OCI-LY1 (cell line): ENCODE measurements at regions not wholly inside any gene's neighbourhood (a gene's known extent, or its start where the extent isn't known, plus 50 kb on each side); places are given as distances from the start of the nearest gene placed in this dataset.

Experiments used
- H2AFZ ChIP-seq: fragments of 200-600 bp; sonication (generic), shearing (Covaris generic); 2 replicates; pipeline ENCODE4 v1.6.0; 2014; ENCODE audit warnings: antibody characterized with exemption, mild to moderate bottlenecking, low read length
- H3F3A ChIP-seq: fragments of 200-600 bp; sonication (generic), shearing (Covaris generic); 2 replicates; pipeline ENCODE4 v1.6.0; 2014; ENCODE audit warnings: mild to moderate bottlenecking, antibody characterized with exemption, low read length, moderate library complexity; ENCODE audit not compliant: insufficient read depth
- H3K27ac ChIP-seq: fragments of 200-600 bp; sonication (generic); 2 replicates; pipeline ENCODE4 v1.5.1; 2014; ENCODE audit warnings: low read length, mixed run types, mild to moderate bottlenecking, low read depth; ENCODE audit not compliant: poor library complexity, severe bottlenecking
- H3K27me3 ChIP-seq: fragments of 200-600 bp; sonication (generic); 2 replicates; pipeline ENCODE4 v1.6.0; 2014; ENCODE audit warnings: antibody characterized with exemption, mild to moderate bottlenecking, low read length, moderate library complexity; ENCODE audit not compliant: insufficient read depth
- H3K36me3 ChIP-seq: fragments of 200-600 bp; sonication (generic); 2 replicates; pipeline ENCODE4 v1.6.1; 2014; ENCODE audit warnings: mild to moderate bottlenecking, antibody characterized with exemption, low read length, moderate library complexity, mixed read lengths; ENCODE audit not compliant: insufficient read depth
- H3K4me1 ChIP-seq: fragments of 200-600 bp; sonication (generic); 2 replicates; pipeline ENCODE4 v1.5.1; 2014; ENCODE audit warnings: mild to moderate bottlenecking, low read length, moderate library complexity; ENCODE audit not compliant: insufficient read depth, severe bottlenecking
- H3K4me2 ChIP-seq: fragments of 200-600 bp; sonication (generic), shearing (Covaris generic); 2 replicates; pipeline ENCODE4 v1.6.1; 2014; ENCODE audit warnings: low read length
- H3K4me3 ChIP-seq: fragments of 200-600 bp; sonication (generic); 2 replicates; pipeline ENCODE4 v1.5.1; 2014; ENCODE audit warnings: low read length, low read depth, mild to moderate bottlenecking, mixed read lengths; ENCODE audit not compliant: poor library complexity, severe bottlenecking
- H3K79me2 ChIP-seq: fragments of 200-600 bp; shearing (Covaris generic); 2 replicates; pipeline ENCODE4 v1.6.1; 2016; ENCODE audit warnings: mixed run types, low read length, mixed read lengths; ENCODE audit not compliant: insufficient read depth
- H3K9ac ChIP-seq: fragments of 200-600 bp; sonication (generic), shearing (Covaris generic); 2 replicates; pipeline ENCODE4 v1.6.1; 2014; ENCODE audit warnings: mild to moderate bottlenecking, low read length, mixed read lengths
- H3K9me2 ChIP-seq: fragments of 200-600 bp; sonication (generic), shearing (Covaris generic); 2 replicates; pipeline ENCODE4 v1.6.1; 2014; ENCODE audit warnings: low read depth, mild to moderate bottlenecking, low read length, mixed read lengths
- H3K9me3 ChIP-seq: fragments of 200-600 bp; shearing (Covaris generic); 2 replicates; pipeline ENCODE4 v1.6.1; 2014; ENCODE audit warnings: low read length, mixed read lengths
- H4K20me1 ChIP-seq: fragments of 200-600 bp; sonication (generic), shearing (Covaris generic); 2 replicates; pipeline ENCODE4 v1.6.0; 2016; ENCODE audit warnings: mild to moderate bottlenecking, low read length; ENCODE audit not compliant: insufficient read depth
- EZH2 ChIP-seq: fragments of 200-600 bp; sonication (generic), shearing (Covaris generic); IDR thresholded peaks from 2 replicates; pipeline ENCODE4 v1.8.0; 2017; ENCODE audit warnings: borderline replicate concordance, mixed run types, mild to moderate bottlenecking, antibody characterized with exemption, low read length, moderate library complexity, mixed read lengths
- TF ChIP-seq, protein P1 (sequence below): fragments of 200-600 bp; sonication (generic), shearing (Covaris generic); IDR thresholded peaks from 2 replicates; pipeline ENCODE4 v1.5.1; 2017; ENCODE audit warnings: mild to moderate bottlenecking, antibody characterized with exemption, low read length, moderate library complexity, mixed read lengths

DNA sequence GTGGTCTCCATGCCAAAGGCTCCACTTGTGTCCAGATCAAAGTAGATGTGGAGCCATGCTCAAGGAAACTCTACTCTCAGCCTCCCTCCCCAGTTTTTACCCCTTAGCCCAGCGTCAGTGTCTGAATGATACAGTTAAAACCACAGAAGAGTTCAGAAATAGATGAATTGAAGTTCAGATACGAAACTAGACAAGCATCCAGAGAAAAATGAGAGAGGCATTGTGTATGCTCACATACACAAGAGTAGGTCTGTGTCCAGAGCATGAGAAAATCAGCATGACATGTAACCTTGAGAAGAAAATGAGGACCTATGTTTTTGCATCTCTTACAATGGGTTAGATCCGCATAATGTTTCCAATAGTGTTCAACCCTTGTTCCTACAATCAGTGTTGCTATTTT is 612.8 kb upstream of the PKDCC start:
- H3K9me3 ChIP-seq, result no peaks in the 10 kb centered on the region
- no peak overlapping the region for H2AFZ ChIP-seq
- H3K36me3 ChIP-seq, result no peaks in the 10 kb centered on the region
- no peaks in the 10 kb centered on the region for H3K79me2 ChIP-seq
- H3F3A ChIP-seq, result no peaks in the 10 kb centered on the region
- H3K4me3 ChIP-seq, result no peak overlapping the region
- H3K27me3 ChIP-seq, result no peaks in the 10 kb centered on the region
- H3K4me1 ChIP-seq, result no peaks in the 10 kb centered on the region
- no peak overlapping the region for H3K9ac ChIP-seq
- H3K27ac ChIP-seq, result no peak overlapping the region
- H3K4me2 ChIP-seq, result no peak overlapping the region
- TF ChIP-seq, protein P1, sequence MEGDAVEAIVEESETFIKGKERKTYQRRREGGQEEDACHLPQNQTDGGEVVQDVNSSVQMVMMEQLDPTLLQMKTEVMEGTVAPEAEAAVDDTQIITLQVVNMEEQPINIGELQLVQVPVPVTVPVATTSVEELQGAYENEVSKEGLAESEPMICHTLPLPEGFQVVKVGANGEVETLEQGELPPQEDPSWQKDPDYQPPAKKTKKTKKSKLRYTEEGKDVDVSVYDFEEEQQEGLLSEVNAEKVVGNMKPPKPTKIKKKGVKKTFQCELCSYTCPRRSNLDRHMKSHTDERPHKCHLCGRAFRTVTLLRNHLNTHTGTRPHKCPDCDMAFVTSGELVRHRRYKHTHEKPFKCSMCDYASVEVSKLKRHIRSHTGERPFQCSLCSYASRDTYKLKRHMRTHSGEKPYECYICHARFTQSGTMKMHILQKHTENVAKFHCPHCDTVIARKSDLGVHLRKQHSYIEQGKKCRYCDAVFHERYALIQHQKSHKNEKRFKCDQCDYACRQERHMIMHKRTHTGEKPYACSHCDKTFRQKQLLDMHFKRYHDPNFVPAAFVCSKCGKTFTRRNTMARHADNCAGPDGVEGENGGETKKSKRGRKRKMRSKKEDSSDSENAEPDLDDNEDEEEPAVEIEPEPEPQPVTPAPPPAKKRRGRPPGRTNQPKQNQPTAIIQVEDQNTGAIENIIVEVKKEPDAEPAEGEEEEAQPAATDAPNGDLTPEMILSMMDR, result no peak
- no peak for TF ChIP-seq EZH2
- no peaks in the 10 kb centered on the region for H4K20me1 ChIP-seq
- no peaks in the 10 kb centered on the region for H3K9me2 ChIP-seq

DNA sequence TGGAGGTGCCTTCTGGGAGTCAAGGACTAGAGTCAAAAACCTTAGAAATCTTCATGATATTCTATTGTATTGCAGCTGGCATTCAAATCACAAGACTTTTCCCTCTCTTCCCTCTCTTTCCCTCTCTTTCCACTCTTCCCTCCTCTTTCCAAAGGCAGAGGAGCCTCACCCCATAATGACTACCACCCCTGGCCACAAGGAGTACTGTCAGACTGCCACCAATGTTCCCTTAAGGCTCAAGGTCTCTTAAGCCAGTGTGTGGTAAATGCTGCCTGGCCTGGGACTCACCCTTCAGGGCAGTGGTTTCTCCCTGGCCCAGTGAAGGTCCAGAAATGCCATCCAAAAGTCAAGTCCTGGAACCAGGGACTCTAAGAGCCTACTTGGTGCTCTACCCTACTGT is 605.9 kb upstream of the PKDCC start:
- no peaks in the 10 kb centered on the region for H3K9me3 ChIP-seq
- no peak overlapping the region for H3K9ac ChIP-seq
- H3K27ac ChIP-seq, result no peak overlapping the region
- no peak overlapping the region for H3K4me3 ChIP-seq
- TF ChIP-seq EZH2, result no peak
- TF ChIP-seq, protein P1, result no peak
- H3K4me1 ChIP-seq, result no peaks in the 10 kb centered on the region
- H3K9me2 ChIP-seq, result no peaks in the 10 kb centered on the region
- H3K27me3 ChIP-seq, result no peaks in the 10 kb centered on the region
- H3K36me3 ChIP-seq, result no peaks in the 10 kb centered on the region
- H3F3A ChIP-seq, result no peaks in the 10 kb centered on the region
- no peak overlapping the region for H2AFZ ChIP-seq
- no peak overlapping the region for H3K4me2 ChIP-seq
- no peaks in the 10 kb centered on the region for H4K20me1 ChIP-seq
- no peaks in the 10 kb centered on the region for H3K79me2 ChIP-seq

DNA sequence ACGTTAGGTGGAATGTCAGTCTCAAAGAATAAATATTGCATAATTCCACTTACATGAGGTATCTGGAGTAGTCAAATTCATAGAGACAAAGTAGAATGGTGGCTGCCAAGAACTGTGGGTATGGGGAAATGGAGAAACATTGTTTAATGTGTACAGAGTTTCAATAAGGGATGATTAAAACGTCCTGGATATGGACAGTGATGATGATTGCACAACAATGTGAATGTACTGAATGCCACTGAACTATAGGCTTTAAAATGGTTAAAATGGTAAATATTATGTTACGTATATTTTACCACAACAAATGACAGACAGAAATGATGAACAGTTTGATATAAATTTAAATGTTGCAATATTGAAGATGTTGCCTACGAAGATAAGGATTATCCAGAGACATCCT is 602.0 kb upstream of the PKDCC start:
- H3K4me3 ChIP-seq, result no peak overlapping the region
- no peak for TF ChIP-seq EZH2
- TF ChIP-seq, protein P1, result no peak
- H3K36me3 ChIP-seq, result no peaks in the 10 kb centered on the region
- no peaks in the 10 kb centered on the region for H3K27me3 ChIP-seq
- no peaks in the 10 kb centered on the region for H3K9me3 ChIP-seq
- H3K9me2 ChIP-seq, result no peaks in the 10 kb centered on the region
- no peak overlapping the region for H2AFZ ChIP-seq
- H3K9ac ChIP-seq, result no peak overlapping the region
- no peaks in the 10 kb centered on the region for H3K79me2 ChIP-seq
- no peak overlapping the region for H3K27ac ChIP-seq
- H3F3A ChIP-seq, result no peaks in the 10 kb centered on the region
- H3K4me1 ChIP-seq, result no peaks in the 10 kb centered on the region
- H3K4me2 ChIP-seq, result no peak overlapping the region
- H4K20me1 ChIP-seq, result no peaks in the 10 kb centered on the region
